ENCODE measurements at regions not wholly inside any gene's neighbourhood (a gene's known extent, or its start where the extent isn't known, plus 50 kb on each side); places are given as distances from the start of the nearest gene placed in this dataset.

DNA sequence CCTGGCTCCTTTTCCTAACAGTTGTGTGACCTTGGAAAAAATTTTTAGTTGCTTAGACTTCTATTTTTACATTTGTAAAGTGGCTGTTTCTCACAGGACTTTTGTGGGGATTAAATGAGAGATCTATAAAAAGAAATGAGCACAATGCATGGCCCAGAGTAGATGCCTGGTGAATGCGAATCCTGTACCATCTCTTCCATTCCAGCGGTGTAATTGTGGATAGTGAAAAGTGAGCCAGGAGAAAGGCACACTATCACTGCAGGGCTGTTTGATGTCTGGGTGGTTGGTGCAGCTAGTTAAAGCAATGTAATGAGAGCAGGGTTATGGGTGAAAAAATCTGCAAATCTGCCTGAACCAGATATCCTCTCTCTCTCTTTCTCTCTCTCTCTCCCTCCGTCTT lies 347.5 kb upstream of the CITED2 start:
- no peaks in the 10 kb centered on the region for H3K4me1 ChIP-seq (ENCODE audit: insufficient read depth, low read length)
- H3K27me3 ChIP-seq (ENCODE audit: insufficient read depth, low read length), result no peaks in the 10 kb centered on the region
- no peaks in the 10 kb centered on the region for H3K36me3 ChIP-seq (ENCODE audit: insufficient read depth, low read length)
- H2AFZ ChIP-seq (ENCODE audit: low read depth, low read length), result no peak overlapping the region
- no peak overlapping the region for H3K4me3 ChIP-seq (ENCODE audit: low read length)
- H3K9me3 ChIP-seq (ENCODE audit: low read length), result no peaks in the 10 kb centered on the region

GRCh38 chr6:139713900-139714506 lies 339.6 kb upstream of the CITED2 start:
- Histone ChIP-seq H3K27me3 (ENCODE audit: insufficient read depth, low read length) (no peaks in the 10 kb centered on the region), H3K4me3 (ENCODE audit: low read length) (no peak overlapping the region), H2AFZ (ENCODE audit: low read depth, low read length) (no peak overlapping the region), H3K4me1 (ENCODE audit: insufficient read depth, low read length) (peaks cover 7% of the 10 kb centered on the region), H3K36me3 (ENCODE audit: insufficient read depth, low read length) (no peaks in the 10 kb centered on the region), H3K9me3 (ENCODE audit: low read length) (no peaks in the 10 kb centered on the region)

GRCh38 chr6:139713424-139713823 lies 339.0 kb upstream of the CITED2 start:
- Histone ChIP-seq H3K9me3 (ENCODE audit: low read length) (no peaks in the 10 kb centered on the region), H2AFZ (ENCODE audit: low read depth, low read length) (peak overlapping the region; percentile 11), H3K4me3 (ENCODE audit: low read length) (no peak overlapping the region), H3K4me1 (ENCODE audit: insufficient read depth, low read length) (peaks cover 11% of the 10 kb centered on the region), H3K36me3 (ENCODE audit: insufficient read depth, low read length) (no peaks in the 10 kb centered on the region), H3K27me3 (ENCODE audit: insufficient read depth, low read length) (no peaks in the 10 kb centered on the region)

DNA sequence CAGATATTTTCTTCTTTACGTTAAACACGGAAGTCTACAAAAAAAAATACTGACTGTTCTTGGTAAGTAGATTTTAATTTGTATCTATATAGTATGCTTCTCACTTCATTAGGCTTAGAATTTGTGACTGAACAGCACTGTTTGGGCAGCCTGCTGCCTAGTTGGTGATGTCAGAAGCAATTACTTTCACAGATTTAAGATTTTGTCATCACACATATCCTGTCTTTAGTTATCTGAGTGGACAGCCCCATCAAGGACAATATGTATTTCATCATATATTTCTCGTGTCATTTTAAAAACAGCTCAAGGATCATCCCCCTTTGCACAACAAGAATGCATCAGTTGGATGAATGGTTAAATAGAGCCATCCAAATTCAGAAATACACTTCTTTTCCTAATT lies 338.4 kb upstream of the CITED2 start:
- Histone ChIP-seq H3K27me3 (ENCODE audit: insufficient read depth, low read length) (no peaks in the 10 kb centered on the region), H3K36me3 (ENCODE audit: insufficient read depth, low read length) (no peaks in the 10 kb centered on the region), H3K4me3 (ENCODE audit: low read length) (no peak overlapping the region), H2AFZ (ENCODE audit: low read depth, low read length) (no peak overlapping the region), H3K4me1 (ENCODE audit: insufficient read depth, low read length) (peaks cover 17% of the 10 kb centered on the region), H3K9me3 (ENCODE audit: low read length) (no peaks in the 10 kb centered on the region)

DNA sequence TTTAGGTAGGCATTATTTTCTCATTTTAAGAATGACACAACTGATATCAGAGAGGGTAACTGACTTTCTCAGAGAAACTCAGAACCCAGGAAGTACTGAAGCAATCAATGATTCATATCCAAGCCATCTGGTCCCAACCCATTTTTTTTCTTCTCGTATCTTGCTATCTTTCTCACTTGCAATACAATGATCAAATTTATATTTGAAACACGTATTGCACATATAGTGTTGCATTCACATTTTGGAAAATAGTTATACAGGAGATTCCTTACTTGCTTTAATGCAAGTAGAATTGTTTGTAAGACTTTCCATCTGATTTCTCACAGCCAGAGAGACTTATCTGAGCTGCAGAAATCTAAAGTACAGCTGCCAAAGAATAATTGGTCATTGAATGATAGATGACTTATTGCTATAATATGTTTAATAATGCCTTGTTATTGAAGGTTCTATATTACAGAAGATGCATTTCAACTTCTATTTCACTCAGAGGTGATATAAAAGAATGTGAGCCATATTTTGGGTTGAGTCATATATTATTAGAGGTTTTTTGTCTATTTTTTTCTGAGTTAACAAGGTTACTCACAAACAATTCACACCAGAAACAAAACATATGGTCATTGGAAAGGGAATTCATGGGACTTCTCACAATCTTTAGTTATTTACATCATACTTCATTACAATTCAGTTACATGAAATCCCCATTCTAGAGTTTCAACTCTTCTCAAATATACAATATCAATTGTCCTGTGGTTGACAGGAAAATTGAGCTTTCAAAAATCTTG lies 337.5 kb upstream of the CITED2 start:
- Histone ChIP-seq H3K4me1 (ENCODE audit: insufficient read depth, low read length) (peaks cover 19% of the 10 kb centered on the region), H2AFZ (ENCODE audit: low read depth, low read length) (no peak overlapping the region), H3K4me3 (ENCODE audit: low read length) (no peak overlapping the region), H3K36me3 (ENCODE audit: insufficient read depth, low read length) (no peaks in the 10 kb centered on the region), H3K9me3 (ENCODE audit: low read length) (no peaks in the 10 kb centered on the region), H3K27me3 (ENCODE audit: insufficient read depth, low read length) (no peaks in the 10 kb centered on the region)

- H3K4me1 ChIP-seq (ENCODE audit: insufficient read depth, low read length), result peaks cover 19% of the 10 kb centered on the region
- no peak overlapping the region for H2AFZ ChIP-seq (ENCODE audit: low read depth, low read length)
- H3K4me3 ChIP-seq (ENCODE audit: low read length), result no peak overlapping the region
- H3K27me3 ChIP-seq (ENCODE audit: insufficient read depth, low read length), result no peaks in the 10 kb centered on the region
- H3K9me3 ChIP-seq (ENCODE audit: low read length), result no peaks in the 10 kb centered on the region
- H3K36me3 ChIP-seq (ENCODE audit: insufficient read depth, low read length), result no peaks in the 10 kb centered on the region
These were observed 336.1 kb upstream of the CITED2 start for GRCh38 chr6:139710556-139710955.

DNA sequence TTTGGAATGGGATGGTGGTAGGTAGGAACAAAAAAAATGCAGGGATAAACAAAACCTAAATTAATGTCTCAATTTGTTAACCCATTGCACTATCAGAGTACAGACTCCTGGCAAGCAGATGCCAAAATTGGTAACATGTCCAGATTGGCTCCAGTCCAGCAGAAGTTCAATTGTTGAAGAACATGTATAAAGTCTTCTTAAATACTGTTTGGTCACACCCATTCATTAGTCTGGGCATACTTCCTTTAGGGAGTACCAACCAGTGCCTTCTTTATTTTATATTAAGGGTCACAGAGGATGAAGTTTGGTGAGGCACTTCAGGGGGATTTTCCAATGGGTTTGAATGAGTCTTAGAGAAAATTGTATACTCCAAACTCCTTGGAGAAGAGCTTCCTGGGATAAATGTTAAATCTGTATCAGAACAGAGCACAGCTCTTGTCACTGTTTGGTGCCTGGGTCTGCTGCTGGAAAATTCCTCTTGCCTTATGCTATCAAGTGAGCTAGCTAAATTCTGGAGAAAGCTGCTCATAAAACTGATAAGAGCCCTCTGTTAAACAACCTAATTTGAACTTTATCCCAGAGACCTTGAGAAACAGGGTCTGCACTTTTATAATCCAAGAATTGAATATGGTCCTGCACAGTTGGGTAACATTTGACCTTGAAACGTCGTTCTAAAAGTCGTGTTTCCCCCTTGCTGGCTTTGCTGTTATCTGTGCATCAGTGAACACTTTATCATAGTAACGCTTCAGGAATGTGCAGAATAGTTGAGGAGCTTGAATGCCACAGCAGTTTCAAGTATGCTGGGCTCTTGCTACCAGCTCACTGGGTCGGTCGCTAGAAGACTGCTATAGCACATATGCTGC lies 334.1 kb upstream of the CITED2 start:
- Histone ChIP-seq H3K9me3 (ENCODE audit: low read length) (peaks cover 2% of the 10 kb centered on the region), H2AFZ (ENCODE audit: low read depth, low read length) (no peak overlapping the region), H3K36me3 (ENCODE audit: insufficient read depth, low read length) (no peaks in the 10 kb centered on the region), H3K4me1 (ENCODE audit: insufficient read depth, low read length) (peaks cover 19% of the 10 kb centered on the region), H3K27me3 (ENCODE audit: insufficient read depth, low read length) (no peaks in the 10 kb centered on the region), H3K4me3 (ENCODE audit: low read length) (no peak overlapping the region)

DNA sequence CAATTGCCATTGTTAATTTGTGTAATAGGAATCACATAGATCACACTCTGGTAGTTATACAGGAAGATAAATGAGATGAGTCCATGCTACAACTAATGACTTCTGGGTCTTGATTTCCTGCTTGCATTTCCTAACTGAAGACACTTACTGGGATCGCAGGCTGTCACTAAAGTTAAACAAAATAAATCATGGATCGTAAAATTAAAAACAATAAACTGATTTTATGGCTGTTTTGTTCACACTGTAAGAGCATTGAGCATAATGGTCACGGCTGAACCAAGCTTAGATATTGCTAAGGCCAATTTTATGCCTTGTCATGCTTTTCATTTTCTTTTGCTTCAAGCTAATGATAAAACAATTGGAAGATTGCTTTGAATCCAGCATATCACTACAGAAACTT lies 332.5 kb upstream of the CITED2 start:
- peaks cover 19% of the 10 kb centered on the region for H3K4me1 ChIP-seq (ENCODE audit: insufficient read depth, low read length)
- H3K4me3 ChIP-seq (ENCODE audit: low read length), result no peak overlapping the region
- H3K9me3 ChIP-seq (ENCODE audit: low read length), result peaks cover 2% of the 10 kb centered on the region
- H2AFZ ChIP-seq (ENCODE audit: low read depth, low read length), result no peak overlapping the region
- H3K36me3 ChIP-seq (ENCODE audit: insufficient read depth, low read length), result no peaks in the 10 kb centered on the region
- H3K27me3 ChIP-seq (ENCODE audit: insufficient read depth, low read length), result no peaks in the 10 kb centered on the region

DNA sequence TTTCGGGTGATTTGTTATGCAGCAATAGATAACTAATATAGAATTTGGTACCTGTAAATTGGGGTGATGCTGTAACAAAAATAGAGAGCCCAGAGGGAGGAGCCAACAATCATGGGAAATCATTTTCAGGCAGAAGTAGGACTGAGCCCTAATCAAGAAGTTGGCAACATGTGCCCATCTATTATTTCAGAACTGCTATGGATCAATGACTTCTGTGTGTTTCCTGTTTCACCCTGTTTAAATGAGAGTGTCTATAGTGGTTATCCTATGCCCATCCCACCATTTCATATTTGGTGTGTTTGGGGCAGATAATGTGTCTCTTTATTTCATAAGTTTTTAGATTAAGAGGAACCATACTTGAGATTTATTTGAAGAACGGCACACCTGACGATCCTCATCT lies 330.8 kb upstream of the CITED2 start:
- H3K36me3 ChIP-seq (ENCODE audit: insufficient read depth, low read length), result no peaks in the 10 kb centered on the region
- no peaks in the 10 kb centered on the region for H3K27me3 ChIP-seq (ENCODE audit: insufficient read depth, low read length)
- peaks cover 16% of the 10 kb centered on the region for H3K4me1 ChIP-seq (ENCODE audit: insufficient read depth, low read length)
- no peak overlapping the region for H2AFZ ChIP-seq (ENCODE audit: low read depth, low read length)
- no peak overlapping the region for H3K4me3 ChIP-seq (ENCODE audit: low read length)
- peaks cover 2% of the 10 kb centered on the region for H3K9me3 ChIP-seq (ENCODE audit: low read length)

- H3K36me3 ChIP-seq (ENCODE audit: insufficient read depth, low read length), result no peaks in the 10 kb centered on the region
- no peak overlapping the region for H2AFZ ChIP-seq (ENCODE audit: low read depth, low read length)
- H3K4me1 ChIP-seq (ENCODE audit: insufficient read depth, low read length), result peaks cover 12% of the 10 kb centered on the region
- no peak overlapping the region for H3K4me3 ChIP-seq (ENCODE audit: low read length)
- H3K27me3 ChIP-seq (ENCODE audit: insufficient read depth, low read length), result no peaks in the 10 kb centered on the region
- peaks cover 2% of the 10 kb centered on the region for H3K9me3 ChIP-seq (ENCODE audit: low read length)
These were observed 329.3 kb upstream of the CITED2 start for GRCh38 chr6:139703780-139704179.

DNA sequence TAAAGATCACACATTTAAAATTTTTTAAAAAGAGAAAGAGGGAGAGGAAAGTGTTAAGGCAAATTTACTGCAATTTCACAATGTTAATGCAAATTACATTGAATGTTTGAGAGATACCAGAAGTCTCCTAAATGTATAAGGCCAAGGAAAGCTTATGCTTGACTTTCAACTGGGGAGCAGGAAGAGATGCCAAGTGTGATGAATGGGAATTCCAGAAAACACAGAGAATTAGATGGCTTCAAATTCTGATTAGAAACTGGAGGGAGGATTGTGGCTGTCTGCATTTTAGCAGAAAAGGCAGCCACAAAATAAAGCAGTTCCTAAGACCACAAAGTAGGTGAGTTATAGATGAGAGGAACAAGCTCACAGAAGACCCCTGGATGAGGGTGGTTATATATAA lies 328.3 kb upstream of the CITED2 start:
- H3K9me3 ChIP-seq (ENCODE audit: low read length), result peaks cover 2% of the 10 kb centered on the region
- H3K27me3 ChIP-seq (ENCODE audit: insufficient read depth, low read length), result no peaks in the 10 kb centered on the region
- no peak overlapping the region for H2AFZ ChIP-seq (ENCODE audit: low read depth, low read length)
- peaks cover under 1% of the 10 kb centered on the region for H3K4me1 ChIP-seq (ENCODE audit: insufficient read depth, low read length)
- no peak overlapping the region for H3K4me3 ChIP-seq (ENCODE audit: low read length)
- no peaks in the 10 kb centered on the region for H3K36me3 ChIP-seq (ENCODE audit: insufficient read depth, low read length)

DNA sequence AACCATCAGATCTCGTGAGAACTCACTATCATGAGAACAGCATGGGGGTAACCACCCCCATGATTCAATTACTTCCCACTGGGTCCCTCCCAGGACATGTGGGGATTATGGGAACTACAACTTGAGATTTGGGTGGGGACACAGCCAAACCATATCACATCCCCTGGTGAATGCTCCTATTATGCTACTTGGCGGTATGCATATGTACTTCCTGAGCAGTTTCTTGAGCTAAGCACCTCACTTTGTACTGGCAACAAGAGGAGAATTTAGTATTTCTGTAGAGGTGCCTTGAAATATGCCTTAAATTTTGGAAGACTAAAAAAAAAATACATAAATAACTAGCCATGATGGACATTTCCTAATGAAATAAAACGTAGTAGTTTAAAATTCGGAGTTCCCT lies 327.2 kb upstream of the CITED2 start:
- Histone ChIP-seq H3K4me1 (ENCODE audit: insufficient read depth, low read length) (no peaks in the 10 kb centered on the region), H2AFZ (ENCODE audit: low read depth, low read length) (no peak overlapping the region), H3K36me3 (ENCODE audit: insufficient read depth, low read length) (no peaks in the 10 kb centered on the region), H3K4me3 (ENCODE audit: low read length) (no peak overlapping the region), H3K9me3 (ENCODE audit: low read length) (peaks cover 2% of the 10 kb centered on the region), H3K27me3 (ENCODE audit: insufficient read depth, low read length) (no peaks in the 10 kb centered on the region)

DNA sequence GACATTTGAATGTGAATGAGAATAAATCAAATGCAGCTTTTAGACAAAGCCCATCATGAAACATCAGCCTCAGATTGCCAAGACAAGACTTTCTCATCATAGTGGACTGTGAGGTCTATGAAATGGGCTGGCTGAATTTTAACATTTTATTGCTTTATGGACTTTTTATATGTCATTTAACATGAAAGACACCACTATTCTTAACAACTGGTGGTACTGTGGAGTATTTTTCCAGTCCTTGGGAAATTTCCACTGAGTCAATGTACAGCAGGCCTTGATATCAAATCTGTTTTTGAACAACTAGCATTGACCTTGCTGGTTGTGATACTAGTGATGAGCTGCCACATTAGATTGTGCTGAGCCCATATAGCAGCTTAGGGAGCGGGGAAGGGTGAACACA lies 326.6 kb upstream of the CITED2 start:
- H3K9me3 ChIP-seq (ENCODE audit: low read length), result peaks cover 2% of the 10 kb centered on the region
- no peaks in the 10 kb centered on the region for H3K4me1 ChIP-seq (ENCODE audit: insufficient read depth, low read length)
- H2AFZ ChIP-seq (ENCODE audit: low read depth, low read length), result no peak overlapping the region
- H3K36me3 ChIP-seq (ENCODE audit: insufficient read depth, low read length), result no peaks in the 10 kb centered on the region
- H3K4me3 ChIP-seq (ENCODE audit: low read length), result no peak overlapping the region
- no peaks in the 10 kb centered on the region for H3K27me3 ChIP-seq (ENCODE audit: insufficient read depth, low read length)

All from neuron (in vitro differentiated cells).